ENCODE measurements at regions not wholly inside any gene's neighbourhood (a gene's known extent, or its start where the extent isn't known, plus 50 kb on each side); places are given as distances from the start of the nearest gene placed in this dataset.

- TF ChIP-seq CTCF (conservative IDR thresholded peaks at IDR 0.05; ENCODE audit: low read depth, low read length) = no peak
- no peak for TF ChIP-seq EZH2 (IDR thresholded peaks at IDR 0.05; ENCODE audit: low read length, unreplicated experiment)
- no peak for TF ChIP-seq EZH2phosphoT487 (IDR thresholded peaks at IDR 0.05; ENCODE audit: borderline replicate concordance, low read length)
Observed at GRCh38 chr21:39016740-39017315, 166.4 kb downstream of the PSMG1 start.
